PC-9 (cell line): ENCODE measurements at regions not wholly inside any gene's neighbourhood (a gene's known extent, or its start where the extent isn't known, plus 50 kb on each side); places are given as distances from the start of the nearest gene placed in this dataset.

ENCODE experiments used
- BruUV-seq: library from RNA; stranded (reverse); fragments of 400-500 nt; replicated peaks from 2 replicates; lab custom pipeline; 2021; lab: Mats Ljungman, UMichigan
- CTCF ChIA-PET: fragments of 300-600 bp; sonication (Branson Sonifier 250); formaldehyde crosslinking; loops from one replicate; lab custom pipeline; 2022; ENCODE audit warnings: antibody characterized with exemption; lab: Charles Lee
- POLR2A ChIA-PET: fragments of 300-600 bp; sonication (Branson Sonifier 250); formaldehyde crosslinking; loops from one replicate; lab custom pipeline; 2022; ENCODE audit warnings: antibody characterized with exemption; ENCODE audit not compliant: unreplicated experiment; lab: Charles Lee
- DNase-seq, 2 experiments: peaks; one replicate each; pipeline versions ENCODE4 v3.0.0 to v3.0.0-alpha.2; 2015 to 2022; ENCODE audit warnings: mixed read lengths in 1 of 2
- H2AFZ ChIP-seq: fragments of 200-600 bp; sonication (generic); 2 replicates; pipeline ENCODE4 v1.8.1; 2017; ENCODE audit warnings: antibody characterized with exemption
- H3F3A ChIP-seq: fragments of 200-600 bp; sonication (generic); 2 replicates; pipeline ENCODE4 v1.8.1; 2017; ENCODE audit warnings: antibody characterized with exemption, mild to moderate bottlenecking, low read depth; ENCODE audit not compliant: insufficient read depth
- H3K27ac ChIP-seq: fragments of 200-600 bp; sonication (generic); 2 replicates; pipeline ENCODE4 v1.6.1; 2016; ENCODE audit warnings: mixed run types
- H3K27me3 ChIP-seq: fragments of 200-600 bp; sonication (generic); 2 replicates; pipeline ENCODE4 v1.6.1; 2016; ENCODE audit warnings: low read depth, mixed run types; ENCODE audit not compliant: insufficient read depth
- H3K36me3 ChIP-seq: fragments of 200-600 bp; sonication (generic); 2 replicates; pipeline ENCODE4 v1.6.1; 2016; ENCODE audit warnings: low read depth, mixed run types
- H3K4me1 ChIP-seq: fragments of 200-600 bp; sonication (generic); replicated peaks from 2 replicates; pipeline ENCODE4 v1.6.1; 2016; ENCODE audit warnings: mixed run types; ENCODE audit not compliant: insufficient read depth
- H3K4me2 ChIP-seq: fragments of 200-600 bp; sonication (generic); 2 replicates; pipeline ENCODE4 v1.6.1; 2017; ENCODE audit warnings: mixed run types
- H3K4me3 ChIP-seq: fragments of 200-600 bp; sonication (generic); 2 replicates; pipeline ENCODE4 v1.6.1; 2016; ENCODE audit warnings: mixed run types
- H3K79me2 ChIP-seq: fragments of 200-600 bp; sonication (generic); 2 replicates; pipeline ENCODE4 v1.6.1; 2017; ENCODE audit warnings: low read depth, mixed run types
- H3K9me2 ChIP-seq: fragments of 200-600 bp; sonication (generic); 2 replicates; pipeline ENCODE4 v1.8.1; 2017; ENCODE audit warnings: mild to moderate bottlenecking; ENCODE audit not compliant: insufficient read depth
- H3K9me3 ChIP-seq: fragments of 200-600 bp; sonication (generic); 2 replicates; pipeline ENCODE4 v1.8.1; 2016; ENCODE audit warnings: low read depth; ENCODE audit not compliant: insufficient read depth
- H4K20me1 ChIP-seq: fragments of 200-600 bp; sonication (generic); 2 replicates; pipeline ENCODE4 v1.8.1; 2017; ENCODE audit not compliant: insufficient read depth
- CTCF ChIP-seq: fragments of 200-600 bp; sonication (generic); conservative IDR thresholded peaks from 2 replicates; pipeline ENCODE4 v1.6.1; 2017; ENCODE audit warnings: mixed run types, antibody characterized with exemption, mild to moderate bottlenecking, moderate library complexity
- EZH2 ChIP-seq: fragments of 200-600 bp; sonication (generic); IDR thresholded peaks from 2 replicates; pipeline ENCODE4 v1.8.0; 2017; ENCODE audit warnings: antibody characterized with exemption, low read depth
- intact Hi-C: fragments of 100-400 bp; cut with micrococcal nuclease; formaldehyde crosslinking; loops from one replicate; pipeline ENCODE4 v1.10.0; 2022; ENCODE audit not compliant: unreplicated experiment

- Histone ChIP-seq H3K36me3 (no peaks in the 10 kb centered on the region), H3K4me3 (no peak overlapping the region), H3K4me2 (no peak overlapping the region), H3K27me3 (no peaks in the 10 kb centered on the region), H3K4me1 (no peaks in the 10 kb centered on the region), H3K27ac (no peak overlapping the region), H2AFZ (no peak overlapping the region), H3F3A (no peaks in the 10 kb centered on the region), H3K79me2 (no peaks in the 10 kb centered on the region), H3K9me3 (no peaks in the 10 kb centered on the region), H3K9me2 (no peaks in the 10 kb centered on the region; the same call in none of the 2 replicates), H4K20me1 (no peaks in the 10 kb centered on the region)
- no peak for DNase-seq
- BruUV-seq = no TSS peak
- TF ChIP-seq EZH2 (no peak), CTCF (no peak)
- ChIA-PET CTCF (no interaction called here), POLR2A (no interaction called here)
- intact Hi-C loops = no loop called here
Observed at GRCh38 chr6:125564941-125565340, 184.5 kb upstream of the HEY2 start.

- Histone ChIP-seq H2AFZ (no peak overlapping the region), H3K9me3 (no peaks in the 10 kb centered on the region), H3K79me2 (no peaks in the 10 kb centered on the region), H3K27me3 (no peaks in the 10 kb centered on the region), H3K4me2 (no peak overlapping the region), H3F3A (no peaks in the 10 kb centered on the region), H4K20me1 (no peaks in the 10 kb centered on the region), H3K4me1 (no peaks in the 10 kb centered on the region), H3K9me2 (no peaks in the 10 kb centered on the region; the same call in none of the 2 replicates), H3K36me3 (no peaks in the 10 kb centered on the region), H3K27ac (no peak overlapping the region), H3K4me3 (no peak overlapping the region)
- BruUV-seq = no TSS peak
- no peak for DNase-seq
- CTCF ChIA-PET = no interaction called here
- POLR2A ChIA-PET = no interaction called here
- TF ChIP-seq CTCF = no peak
- TF ChIP-seq EZH2 = no peak
- intact Hi-C loops = no loop called here
Observed at GRCh38 chr6:125567407-125567806, 182.0 kb upstream of the HEY2 start.

GRCh38 chr6:125568609-125569008 lies 180.8 kb upstream of the HEY2 start:
- CTCF ChIA-PET = no interaction called here
- intact Hi-C loops = no loop called here
- no TSS peak for BruUV-seq

More at GRCh38 chr6:125568609-125569008, 180.8 kb upstream of the HEY2 start:
- no peaks in the 10 kb centered on the region for H3K79me2 ChIP-seq
- no peaks in the 10 kb centered on the region for H3K36me3 ChIP-seq
- TF ChIP-seq EZH2 = no peak
- TF ChIP-seq CTCF = no peak
- no peaks in the 10 kb centered on the region for H3F3A ChIP-seq
- no peaks in the 10 kb centered on the region for H3K4me1 ChIP-seq
- no peaks in the 10 kb centered on the region for H3K27me3 ChIP-seq
- no peak overlapping the region for H3K27ac ChIP-seq
- no peak overlapping the region for H3K4me3 ChIP-seq
- DNase-seq = no peak
- no peak overlapping the region for H2AFZ ChIP-seq
- no peak overlapping the region for H3K4me2 ChIP-seq
- no peaks in the 10 kb centered on the region for H3K9me3 ChIP-seq
- H4K20me1 ChIP-seq = no peaks in the 10 kb centered on the region
- H3K9me2 ChIP-seq = no peaks in the 10 kb centered on the region; the same call in none of the 2 replicates
- POLR2A ChIA-PET = no interaction called here
